Inflammatory macrophage (primary cell): ENCODE measurements at regions not wholly inside any gene's neighbourhood (a gene's known extent, or its start where the extent isn't known, plus 50 kb on each side); places are given as distances from the start of the nearest gene placed in this dataset.

Source experiments
- DNase-seq, 2 donors: peaks; one replicate each; pipeline ENCODE4 v3.0.0-alpha.2; 2020 to 2022

DNA sequence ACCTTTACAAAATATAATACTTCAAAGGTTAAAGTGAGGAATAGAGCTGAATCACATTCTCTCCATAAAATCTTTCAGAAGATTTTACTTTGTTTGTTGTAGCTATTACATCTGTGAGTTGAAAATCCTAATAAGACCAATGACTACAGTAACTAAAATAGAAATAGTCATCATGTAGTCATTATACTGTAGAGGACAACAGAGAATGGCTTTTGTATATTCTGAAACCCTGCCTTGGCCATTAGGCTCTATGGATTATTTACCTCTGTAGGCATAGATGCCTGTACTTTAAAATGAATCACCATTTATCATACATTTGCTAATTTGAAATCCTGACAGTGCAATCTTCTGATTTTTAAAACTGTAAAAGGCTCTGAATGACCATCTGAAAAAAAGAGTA, 923.0 kb downstream of the REEP3 start:
- DNase-seq: no peak

DNA sequence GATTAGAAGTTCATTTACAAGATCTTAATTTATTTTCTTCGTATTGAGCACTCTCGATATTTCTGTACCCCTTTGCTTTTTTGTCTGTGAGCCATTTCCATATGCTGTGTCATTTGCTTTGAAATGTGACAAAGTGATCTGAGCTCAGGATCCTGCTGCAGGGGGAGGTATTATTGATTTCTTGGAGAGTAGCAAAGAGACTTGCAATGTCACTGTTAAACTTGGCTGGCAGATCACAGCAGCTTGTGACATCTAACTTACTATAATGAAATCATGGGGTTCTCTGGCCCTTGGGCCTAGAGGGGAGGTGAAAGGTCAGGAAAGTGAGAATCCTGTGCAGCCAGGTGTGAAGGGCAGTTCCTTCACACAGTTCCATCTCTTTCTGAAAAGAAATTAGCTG, 923.4 kb downstream of the REEP3 start:
- no peak for DNase-seq

DNA sequence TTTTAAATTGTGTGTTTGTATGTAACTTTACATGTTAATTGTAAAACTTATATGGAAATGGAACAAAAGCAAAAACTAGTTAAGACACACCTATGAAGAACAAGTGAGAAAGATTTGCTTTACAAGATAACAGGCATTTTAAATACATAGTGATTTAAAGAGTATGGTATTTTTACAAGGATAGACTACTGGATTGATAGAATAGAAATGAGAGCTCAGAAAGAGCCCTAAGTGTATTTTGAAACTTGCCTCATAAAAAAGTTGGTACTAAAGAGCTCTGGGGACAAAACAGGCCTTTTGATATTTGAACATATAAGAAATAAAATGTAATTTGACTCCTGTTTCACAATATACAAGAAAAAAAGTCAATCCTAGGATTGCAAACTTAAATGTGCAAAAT, 928.4 kb downstream of the REEP3 start:
- DNase-seq: no peak

DNA sequence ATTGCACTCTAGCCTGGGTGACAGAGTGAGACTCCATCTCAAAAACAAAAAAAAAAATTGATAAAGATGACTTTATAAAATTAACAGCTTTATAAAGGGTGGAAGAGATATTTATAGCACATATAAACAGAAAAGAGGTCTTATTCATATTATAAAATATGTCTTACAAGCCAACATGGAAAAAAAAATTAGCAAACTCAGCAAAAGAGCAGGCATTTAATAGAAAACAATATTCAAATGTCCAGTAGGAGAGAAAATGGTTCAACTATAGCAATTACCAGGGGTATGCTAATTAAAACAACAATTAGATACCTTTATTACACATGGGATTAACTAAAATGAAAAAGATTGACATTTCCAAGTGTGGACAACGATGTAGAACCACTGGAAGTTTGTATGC, 929.1 kb downstream of the REEP3 start:
- no peak for DNase-seq

DNA sequence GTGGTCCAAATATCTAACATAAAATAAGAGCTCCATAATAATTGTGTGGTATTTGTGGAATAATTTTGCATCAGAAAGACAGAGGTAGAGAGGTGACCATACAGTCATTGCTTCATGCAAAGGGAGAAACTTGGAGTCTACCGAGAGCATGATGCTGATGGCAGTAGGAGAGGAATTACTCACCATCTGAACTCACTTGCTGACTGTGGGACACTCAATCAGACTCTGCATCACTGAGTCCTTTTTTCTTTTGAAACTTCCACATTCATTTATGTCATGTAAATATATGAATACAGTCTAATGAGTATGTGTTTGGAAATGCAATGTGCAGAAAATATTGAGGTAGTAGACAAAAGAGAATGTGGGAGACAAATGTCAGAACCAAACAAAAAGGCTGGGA, 933.8 kb downstream of the REEP3 start:
- no peak for DNase-seq

DNA sequence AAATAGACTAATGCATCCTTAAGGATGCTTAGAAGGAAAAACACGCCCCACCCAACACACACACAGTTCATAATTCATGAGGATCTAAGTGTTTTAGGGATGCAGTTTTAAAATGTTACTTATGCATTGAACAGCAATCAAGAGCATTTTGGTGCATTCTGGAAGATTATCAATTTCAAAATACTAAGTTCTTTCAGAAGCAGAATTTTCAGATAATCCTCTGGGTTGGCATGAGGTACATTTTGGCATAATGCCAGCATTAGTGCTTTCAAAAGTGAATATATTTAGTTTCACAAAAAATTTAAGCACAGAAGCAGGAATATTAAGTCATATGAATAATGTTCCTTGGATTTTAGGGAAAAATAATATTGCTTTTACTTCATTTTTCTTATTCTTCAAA, 937.1 kb downstream of the REEP3 start:
- DNase-seq: no peak

DNA sequence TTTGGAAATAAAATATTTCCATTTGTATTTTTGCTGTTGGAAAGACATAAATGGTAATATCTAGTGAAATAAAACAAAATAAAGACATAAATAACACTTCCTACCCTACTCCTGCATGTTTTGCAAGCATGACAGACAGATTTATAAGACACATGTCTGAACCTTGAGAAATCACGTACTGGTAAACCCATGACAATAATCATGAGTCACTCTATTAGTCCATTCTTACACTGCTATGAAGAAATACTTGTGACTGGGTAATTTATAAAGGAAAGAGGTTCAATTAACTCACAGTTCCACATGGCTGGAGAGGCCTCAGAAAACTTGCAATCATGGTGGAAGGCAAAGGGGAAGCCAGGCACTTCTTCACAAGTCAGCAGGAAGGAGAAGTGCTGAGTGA, 942.2 kb downstream of the REEP3 start:
- DNase-seq: no peak

DNA sequence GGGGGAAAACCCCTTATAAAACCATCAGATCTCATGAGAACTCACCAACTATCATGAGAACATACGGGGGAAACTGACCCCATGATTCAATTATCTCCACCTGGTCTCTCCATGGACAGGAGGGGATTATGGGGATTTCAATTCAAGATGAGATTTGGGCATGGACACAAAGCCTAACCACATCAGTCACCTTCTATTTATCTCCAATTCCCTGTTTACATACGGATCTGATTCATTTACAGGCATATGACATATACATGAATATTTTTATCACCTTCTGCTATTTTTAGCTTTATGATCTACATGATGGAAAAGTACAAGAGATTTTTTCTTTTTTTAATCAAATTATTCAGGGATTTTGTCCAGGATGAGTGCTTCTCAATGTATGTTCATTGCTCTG, 944.5 kb downstream of the REEP3 start:
- DNase-seq: no peak

DNA sequence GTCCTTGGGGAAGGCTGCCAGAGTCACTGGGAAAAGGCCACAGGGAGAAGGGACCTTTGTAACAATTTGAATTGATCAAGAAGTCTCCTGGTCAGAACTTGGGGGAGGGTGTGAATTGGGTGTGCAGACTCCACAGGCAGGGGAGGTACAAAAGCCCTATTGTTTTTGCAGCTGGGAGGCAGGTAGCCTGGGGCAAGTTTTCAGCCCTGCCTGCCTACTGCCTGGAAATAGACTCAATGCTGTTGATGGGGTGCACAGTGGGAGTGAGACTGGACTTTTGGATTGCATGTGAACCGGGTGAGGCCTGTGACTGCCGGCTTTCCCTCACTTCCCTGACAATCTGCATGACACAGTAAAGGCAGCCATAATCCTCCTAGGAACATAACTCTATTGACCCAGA, 947.0 kb downstream of the REEP3 start:
- DNase-seq: no peak

DNA sequence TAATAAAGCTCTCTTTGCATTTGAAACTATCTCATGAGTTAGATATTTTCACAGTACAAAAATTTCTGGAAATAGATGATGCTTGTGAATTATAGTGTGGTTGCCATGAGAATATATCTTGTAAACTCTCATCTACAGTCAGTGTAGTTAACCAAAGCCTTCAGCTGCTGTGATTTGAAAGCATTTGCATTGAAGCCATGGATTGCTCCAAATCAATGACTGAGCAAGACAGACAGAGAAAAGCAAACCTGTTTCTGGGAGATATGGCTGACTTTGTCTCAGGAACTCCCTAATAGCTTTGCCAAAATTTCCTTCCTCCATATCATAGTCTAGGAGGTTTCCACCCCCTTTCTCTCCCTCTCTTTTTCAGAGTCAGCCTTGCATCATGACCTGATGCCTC, 955.3 kb downstream of the REEP3 start:
- DNase-seq: no peak

DNA sequence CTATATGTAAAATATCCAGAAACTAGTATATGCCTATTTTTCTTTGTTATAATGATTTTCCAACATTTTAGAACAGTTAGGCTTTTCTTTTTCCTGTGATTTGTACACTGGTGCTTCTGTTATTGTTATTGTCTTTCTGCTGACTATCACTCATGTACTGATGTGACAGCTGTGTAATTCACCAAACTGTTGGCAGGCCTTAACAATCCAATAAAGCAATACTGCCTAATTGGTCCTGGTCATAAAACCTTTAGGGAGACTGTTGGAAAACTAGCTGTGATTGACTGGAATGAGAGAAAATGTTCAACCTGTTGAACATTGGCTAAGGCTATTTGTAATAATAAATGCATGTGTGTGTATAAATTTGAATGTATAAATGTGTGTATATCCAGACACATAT, 956.6 kb downstream of the REEP3 start:
- DNase-seq: no peak

DNA sequence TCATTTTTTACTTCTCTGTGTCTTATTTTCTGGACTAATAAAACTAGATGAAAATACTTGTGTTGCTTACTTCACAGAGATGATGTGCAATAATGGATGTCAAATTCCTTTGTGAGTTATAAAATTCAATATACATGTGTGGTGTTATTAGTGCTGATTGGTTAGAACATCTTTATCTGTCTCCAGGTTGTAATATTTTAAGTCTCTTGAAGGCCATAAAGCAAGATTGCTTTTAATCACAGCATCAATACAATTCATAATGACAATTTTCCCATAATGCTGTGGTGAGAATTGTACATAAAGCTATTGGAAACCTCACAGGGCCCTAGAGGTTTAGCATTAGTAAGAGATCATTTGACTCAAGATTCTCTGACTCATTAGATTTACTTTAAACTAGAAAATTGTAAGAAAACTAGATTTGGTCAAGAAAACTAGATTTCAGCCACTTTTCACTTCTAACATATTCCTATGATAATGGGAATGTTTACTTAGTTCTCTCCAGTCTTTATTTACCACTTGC, 963.7 kb downstream of the REEP3 start:
- DNase-seq: no peak

DNA sequence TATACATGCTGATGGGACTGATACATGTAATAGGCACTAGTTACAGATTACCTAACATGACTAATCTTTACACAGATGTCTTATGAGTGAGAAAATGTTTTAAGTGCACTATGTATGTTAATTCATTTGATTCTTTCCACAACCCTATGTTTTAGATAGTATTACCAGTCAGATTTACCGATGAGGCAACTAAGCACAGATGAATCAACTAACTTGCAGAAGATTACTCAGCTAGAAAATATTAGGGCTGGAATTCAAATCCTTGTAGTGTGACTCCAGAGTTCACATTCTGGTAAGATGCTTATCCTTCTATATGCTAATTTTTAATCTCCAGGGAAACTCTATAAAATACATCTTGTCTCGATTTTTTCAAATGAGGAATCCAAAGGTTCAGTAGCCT, 964.9 kb downstream of the REEP3 start:
- no peak for DNase-seq

DNA sequence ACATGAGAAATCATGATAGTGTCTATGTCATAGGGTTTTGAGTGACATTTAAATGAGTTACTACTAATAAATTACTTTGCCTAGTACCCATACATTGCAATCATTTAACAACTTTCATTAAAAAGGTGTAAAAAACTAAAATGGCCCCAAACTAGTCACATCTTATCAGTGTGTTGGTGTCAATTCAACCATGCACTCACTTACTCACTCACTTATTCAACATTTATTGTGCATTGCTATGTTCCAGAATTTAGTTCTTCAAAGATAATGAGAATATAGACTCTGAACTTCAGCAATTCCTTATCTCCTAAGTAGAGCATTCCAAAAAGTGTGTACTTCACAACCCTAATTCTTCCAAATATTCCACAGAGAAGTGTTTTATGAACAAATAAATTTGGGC, 965.7 kb downstream of the REEP3 start:
- DNase-seq: no peak

DNA sequence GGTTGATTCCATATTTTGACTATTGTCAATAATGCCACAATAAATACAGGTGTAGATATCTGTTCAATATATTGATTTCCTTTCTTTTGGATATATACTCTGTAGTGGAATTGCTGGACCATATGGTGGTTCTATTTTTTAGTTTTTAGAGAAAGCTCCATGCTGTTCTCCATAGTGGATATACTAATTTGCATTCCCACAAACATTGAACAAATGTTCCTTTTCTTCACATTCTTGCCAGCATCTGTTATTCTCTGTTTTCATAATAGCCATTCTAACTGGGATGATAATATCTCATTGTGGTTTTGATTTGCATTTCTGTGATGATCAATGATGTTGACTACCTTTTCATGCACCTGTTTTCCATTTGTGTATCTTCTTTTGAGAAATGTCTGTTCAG, 973.7 kb downstream of the REEP3 start:
- DNase-seq: no peak

DNA sequence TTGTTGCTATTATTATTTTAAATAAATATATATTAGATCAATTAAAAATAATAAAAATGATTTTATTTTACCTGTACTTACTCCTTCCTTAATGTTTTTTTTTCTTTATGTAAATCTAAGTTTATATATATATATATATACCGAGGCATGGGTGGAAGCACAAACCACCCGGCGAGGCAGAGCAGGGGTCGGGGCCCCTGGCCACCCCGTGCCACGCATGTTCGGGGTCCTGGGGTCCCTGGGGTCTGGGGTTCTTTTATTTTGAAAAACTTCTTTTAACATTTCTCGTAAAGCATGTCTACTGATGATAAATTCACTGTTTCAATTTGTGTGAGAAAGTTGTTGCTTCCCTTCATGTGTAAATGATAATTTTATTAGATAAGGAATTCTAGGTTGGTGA, 976.1 kb downstream of the REEP3 start:
- DNase-seq: no peak

DNA sequence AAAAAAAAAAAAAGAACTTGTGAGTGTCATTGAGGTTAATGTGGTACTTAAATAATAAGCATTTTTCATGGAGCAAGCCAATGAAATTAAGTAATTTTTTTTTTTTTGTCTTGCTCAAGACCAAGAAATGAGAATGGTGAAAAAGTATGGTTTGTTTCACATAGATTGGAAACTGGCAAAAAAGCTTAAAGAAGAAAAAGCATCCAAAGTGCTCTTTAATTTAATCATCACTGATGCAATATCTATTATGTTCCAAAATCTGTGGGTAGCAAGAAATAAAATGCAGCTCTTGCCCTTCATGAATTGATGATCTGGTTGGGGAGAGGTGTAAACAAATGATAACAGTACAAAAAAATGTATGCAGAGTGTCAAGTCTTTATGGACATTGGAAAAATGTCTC, 980.6 kb downstream of the REEP3 start:
- DNase-seq: no peak

DNA sequence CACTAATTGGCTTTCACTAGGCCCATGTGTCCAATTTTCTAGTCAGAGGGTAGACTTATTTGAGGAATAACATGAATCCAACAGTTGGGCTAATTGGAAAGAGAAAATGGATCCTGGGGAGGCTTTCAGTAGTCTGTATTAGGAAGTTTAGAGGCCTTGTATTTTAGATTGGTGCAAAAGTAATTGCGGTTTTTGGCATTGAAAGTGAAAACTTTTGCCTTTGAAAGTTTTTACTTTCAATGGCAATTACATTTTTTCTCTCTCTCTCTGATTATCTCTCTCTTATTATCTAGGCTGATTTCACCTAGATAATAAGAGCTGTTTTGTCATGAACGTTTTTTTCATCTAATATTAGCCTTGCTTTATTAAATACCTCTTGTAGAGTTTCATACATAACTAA, 981.7 kb downstream of the REEP3 start:
- DNase-seq: no peak

DNA sequence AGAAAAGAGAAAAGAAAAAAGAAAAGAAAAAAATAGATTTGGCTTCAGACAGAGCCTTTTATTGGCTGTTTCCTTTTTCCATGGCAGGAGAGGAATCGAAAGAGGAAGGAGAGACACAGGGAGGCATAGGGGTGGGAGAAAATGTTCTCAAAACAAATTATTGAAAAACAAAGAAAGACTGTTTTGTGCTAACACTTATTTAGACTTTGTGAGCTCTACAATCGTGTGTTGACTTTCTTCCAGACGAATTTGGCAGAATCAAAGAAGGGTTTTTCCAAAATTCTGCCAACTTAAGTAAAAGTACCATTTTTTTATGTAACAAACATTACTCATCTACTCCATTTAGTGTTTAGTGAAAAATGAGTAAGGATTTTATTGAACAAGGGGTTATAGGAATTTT, 982.2 kb downstream of the REEP3 start:
- DNase-seq: no peak

DNA sequence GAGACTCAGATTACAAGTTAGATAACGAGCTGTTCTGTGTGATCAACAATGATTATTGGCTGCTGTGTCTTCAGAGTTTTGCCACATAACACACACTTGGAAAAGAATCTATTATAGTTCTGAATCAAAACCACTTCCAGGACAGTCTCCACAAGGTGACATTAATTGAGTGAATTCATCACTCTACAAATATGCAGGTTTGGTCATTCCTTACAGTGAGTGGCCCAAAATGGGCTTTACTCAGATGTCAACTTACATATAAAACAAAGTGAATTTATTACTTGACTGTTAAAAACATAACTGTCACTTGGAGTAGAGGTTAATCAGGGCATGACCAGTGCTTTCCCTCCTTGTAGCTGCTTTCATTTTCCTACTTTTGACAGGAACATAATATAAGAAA, 984.3 kb downstream of the REEP3 start:
- DNase-seq: no peak

DNA sequence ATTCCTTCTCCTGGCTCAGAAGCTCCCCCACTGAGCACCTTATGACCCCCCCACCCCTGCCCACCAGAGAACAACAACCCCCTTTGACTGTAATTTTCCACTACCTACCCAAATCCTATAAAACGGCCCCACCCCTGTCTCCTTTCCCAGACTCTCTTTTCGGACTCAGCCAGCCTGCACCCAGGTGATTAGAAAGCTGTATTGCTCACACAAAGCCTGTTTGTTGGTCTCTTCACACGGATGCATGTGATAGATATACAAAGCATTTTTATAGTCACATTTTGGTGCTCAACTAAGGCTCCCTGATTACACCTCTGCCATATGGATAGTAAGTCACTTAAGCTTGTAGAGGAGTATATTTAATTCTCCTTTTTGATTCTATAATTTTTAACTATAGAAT, 985.8 kb downstream of the REEP3 start:
- no peak for DNase-seq

DNA sequence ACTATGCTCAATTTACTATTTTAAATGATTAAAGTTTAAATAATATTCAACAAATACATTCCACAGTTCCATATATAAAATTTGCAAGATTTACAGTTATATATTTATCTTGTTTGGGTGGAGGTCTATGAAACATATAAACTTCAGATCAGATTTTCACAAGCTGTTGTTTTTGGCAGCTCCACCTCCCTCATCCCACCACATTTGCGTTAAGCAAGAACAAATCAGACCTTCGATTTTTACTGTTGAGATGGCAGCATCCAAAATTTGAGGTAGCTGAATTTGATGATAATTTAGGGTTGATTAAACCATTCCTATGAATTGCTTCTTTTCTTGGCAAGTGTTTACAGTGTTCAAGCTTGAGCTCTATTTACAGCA, 986.4 kb downstream of the REEP3 start:
- no peak for DNase-seq

DNA sequence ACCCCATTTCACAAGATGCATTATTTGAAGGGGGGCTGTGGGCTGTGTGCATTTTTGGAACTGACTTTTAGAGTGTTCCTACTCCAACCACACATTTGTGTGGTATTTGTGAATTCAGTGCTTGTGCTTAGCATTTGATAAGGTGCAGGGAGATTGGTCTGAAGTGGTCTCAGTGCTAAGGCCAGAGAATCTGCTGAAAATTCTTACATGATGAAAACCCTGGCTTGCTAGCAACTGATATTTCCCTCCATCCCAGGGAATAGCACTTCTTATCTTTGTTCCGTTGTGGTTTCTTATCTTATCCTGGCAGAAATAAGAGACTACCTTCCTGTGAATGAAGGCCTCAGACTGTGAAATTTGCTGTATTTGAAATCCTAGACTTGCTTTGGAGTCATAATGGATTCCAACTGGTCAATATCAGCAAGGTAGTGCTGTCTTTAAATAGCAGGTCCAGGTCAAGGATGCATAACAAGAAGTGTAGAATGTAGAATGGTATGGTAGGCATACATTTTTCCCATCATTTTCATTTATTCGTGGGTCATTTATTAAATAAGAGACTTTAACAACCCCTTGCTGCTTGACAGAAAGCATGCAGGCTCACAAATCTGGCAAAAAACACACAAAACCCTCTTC, 986.9 kb downstream of the REEP3 start:
- no peak for DNase-seq

DNA sequence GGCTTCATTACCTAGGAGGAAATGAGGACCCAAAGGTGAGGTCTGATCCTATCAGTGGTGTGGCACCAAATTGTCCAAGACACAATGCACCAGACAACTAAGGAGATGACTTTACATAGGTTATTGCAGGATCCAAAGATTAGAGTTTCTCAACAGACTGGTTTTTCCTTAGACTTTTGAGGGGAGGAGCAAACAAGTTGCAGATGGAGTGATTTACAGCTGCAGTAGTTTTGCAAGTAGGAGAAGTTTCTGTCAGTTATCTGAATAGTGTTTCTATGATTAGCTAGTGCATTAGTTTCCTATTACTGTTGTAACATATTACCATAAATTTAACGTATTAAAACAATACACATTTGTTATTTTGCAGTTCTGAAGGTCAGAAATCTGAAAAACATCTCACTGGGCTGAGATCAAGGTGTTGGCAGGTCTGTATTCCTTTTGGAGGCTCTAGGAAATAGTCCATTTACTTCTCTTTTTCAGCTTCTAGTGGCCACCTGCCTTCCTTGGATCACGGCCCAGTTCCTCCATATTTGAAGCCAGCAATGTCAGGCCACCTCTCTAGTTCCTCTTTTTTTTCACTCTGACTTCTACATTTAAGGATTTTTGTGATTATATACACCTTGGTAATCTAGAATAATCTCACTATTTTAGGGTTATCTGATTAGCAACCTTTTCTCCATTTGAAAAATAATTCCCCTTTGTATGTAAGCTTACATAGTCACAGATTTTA, 994.9 kb downstream of the REEP3 start:
- no peak for DNase-seq

DNA sequence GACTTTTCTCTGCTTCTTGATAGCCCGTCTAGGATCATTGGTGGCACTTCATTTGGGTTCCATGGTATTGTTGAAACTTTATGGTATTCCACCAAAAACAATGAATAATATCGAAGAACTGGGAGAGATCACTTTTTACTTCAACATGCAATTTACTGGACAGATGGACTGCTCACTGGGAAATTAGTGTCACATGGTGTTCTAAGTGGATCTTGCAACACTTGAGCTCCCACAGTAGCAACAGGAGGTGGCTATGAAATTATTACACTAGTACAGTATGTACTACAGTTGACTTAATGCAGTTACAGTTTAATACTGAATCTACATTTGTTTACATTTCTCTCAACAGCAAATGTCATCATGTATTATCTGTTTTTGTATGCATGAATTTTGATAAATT, 997.3 kb downstream of the REEP3 start:
- no peak for DNase-seq
